COLO829 (cell line): ENCODE measurements at regions not wholly inside any gene's neighbourhood (a gene's known extent, or its start where the extent isn't known, plus 50 kb on each side); places are given as distances from the start of the nearest gene placed in this dataset.
A peak's percentile ranks its signal among the peaks of the same experiment; 100 is the strongest.
"Not testable (repeated sequence)": the region's sequence is repeated elsewhere in the genome, so short reads cannot be mapped to it uniquely, and the experiment has no call there.

Experiments used
- DNase-seq: peaks from one replicate; pipeline ENCODE4 v3.0.0; 2012; ENCODE audit warnings: low spot score

DNA sequence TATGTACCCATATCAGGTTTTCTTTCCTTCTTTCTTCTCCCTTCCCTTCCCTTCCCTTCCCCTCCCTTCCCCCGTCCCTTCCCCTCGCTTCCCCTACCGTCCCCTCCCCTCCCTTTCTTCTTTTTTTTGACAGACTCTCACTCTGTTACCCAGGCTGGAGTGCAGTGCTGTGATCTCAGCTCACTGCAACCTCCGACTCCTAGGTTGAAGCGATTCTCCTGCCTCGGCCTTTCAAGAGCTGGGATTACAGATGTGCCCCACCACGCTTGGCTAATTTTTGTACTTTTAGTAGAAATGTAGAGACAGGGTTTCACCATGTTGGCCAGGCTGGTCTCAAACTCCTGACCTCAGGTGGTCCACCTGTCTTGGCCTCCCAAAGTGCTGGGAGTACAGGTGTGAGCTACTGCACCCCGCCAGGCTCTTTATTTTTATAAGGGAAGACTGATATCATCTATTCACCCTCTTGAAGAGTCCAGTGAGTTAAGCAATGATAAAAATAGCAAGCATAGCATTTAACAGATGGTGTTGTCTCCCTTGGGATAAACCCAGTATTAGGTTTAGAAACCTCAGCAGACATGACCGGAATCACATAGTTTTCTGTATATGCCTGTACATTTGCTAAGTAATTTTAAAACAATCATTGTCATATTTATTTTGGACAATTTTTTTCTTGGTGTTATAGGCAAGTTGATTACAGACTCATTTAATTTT lies 888.4 kb downstream of the TRIB2 start:
- no peak for DNase-seq

GRCh38 chr2:13607139-13607538 lies 890.4 kb downstream of the TRIB2 start:
- no peak for DNase-seq

DNA sequence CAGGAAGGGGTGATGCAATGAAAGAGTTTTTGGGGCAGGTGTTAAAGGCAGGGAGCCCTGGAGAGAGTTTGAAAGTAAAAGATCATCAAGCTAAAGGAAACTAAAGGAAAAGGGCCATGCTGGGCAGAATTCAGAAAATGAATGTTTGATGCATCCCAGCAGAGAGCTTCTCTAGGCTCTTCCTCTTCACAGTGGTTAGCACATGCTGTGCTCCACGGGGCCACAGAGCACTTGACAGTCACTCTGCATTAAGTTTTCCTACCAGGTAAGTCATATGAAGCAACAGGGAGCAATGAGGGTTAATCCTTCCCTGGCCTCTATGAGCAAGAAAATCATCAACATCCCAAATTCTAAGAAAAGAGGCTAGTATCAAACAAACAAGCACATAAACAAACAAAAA lies 895.2 kb downstream of the TRIB2 start:
- no peak for DNase-seq

- no peak for DNase-seq
These were observed 899.3 kb downstream of the TRIB2 start for GRCh38 chr2:13616059-13616458.

DNA sequence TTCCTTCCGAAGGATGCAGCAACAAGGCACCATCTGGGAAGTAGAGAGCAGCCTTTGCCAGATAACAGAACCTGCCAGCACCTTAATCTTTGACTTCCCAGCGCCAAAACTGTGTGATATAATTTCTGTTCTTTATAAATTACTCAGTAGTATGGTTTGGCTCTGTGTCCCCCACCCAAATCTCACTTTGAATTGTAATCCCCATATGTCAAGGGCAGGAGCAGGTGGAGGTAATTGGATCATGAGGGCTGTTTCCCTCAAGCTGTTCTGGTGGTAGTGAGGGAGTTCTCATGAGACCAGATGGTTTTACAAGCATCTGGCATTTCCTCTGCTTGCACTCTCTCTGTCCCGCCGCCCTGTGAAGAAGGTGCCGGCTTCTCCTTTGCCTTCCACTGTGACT lies 899.9 kb downstream of the TRIB2 start:
- DNase-seq = no peak

DNA sequence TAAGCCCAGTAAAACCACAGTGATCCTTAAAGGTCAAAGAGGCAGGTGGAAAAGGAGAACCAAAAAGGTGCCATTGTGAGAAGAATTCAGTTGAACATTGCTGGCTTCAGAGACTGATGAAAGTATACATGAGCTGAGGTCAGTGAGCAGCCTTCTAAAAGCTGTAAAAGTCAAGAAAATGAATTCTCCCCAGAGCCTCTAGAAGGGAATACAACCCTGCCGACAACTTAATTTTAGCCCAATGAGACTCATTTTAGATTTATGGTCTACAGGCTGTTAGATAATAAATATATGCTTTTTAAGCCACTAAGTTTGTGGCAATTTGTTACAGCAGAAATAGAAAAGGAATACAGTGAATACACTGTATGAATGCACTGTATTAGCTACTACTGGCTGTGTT lies 911.4 kb downstream of the TRIB2 start:
- DNase-seq = no peak

DNA sequence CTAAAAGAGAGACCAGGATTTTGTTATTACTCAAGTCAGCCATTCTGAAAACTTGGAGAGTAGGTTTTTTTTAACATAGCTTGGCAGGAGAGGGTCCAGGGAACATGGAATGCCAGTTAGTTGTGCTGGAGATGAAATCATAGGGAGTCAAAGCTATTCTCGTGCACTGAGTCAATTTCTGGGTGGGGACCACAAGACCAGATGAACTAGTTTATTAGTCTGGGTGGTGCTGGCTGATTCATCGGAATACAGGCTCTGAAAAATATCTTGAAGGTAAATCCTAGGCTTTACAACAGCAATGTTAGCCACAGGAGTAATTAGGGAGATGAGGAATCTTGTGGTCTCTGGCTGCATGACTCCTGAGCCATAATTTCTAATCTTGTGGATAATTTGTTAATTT lies 921.4 kb downstream of the TRIB2 start:
- DNase-seq = no peak

GRCh38 chr2:13649918-13650317 lies 933.2 kb downstream of the TRIB2 start:
- no peak for DNase-seq

DNA sequence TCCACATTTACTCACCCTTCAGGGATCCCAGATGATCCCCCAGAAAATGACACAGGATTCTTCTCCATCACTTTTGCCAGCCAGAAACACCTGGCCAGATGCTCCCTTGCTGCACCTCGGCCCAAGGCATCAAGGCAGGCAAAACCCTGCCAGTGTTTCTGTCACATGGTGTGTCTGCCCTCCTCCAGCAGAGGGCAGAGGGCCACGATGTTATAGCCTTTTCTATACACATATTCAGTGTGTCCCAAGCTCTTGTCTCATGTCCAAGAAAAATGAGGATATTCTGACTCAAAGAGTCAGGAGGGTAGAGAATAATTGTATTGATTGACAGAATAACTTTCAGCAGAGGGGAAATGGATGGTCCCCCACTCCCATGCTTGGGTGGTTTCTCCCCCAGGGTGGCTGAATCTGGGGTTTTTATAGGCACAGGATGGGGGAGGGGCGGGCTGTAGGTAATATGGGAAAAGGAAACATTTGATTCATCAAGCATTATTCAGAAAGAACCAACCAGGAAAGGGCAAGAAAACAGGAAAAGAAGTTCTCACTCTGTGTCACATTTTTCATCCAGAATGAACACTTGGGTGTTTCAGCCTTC lies 933.9 kb downstream of the TRIB2 start:
- no peak for DNase-seq

- no peak for DNase-seq
These were observed 935.0 kb downstream of the TRIB2 start for GRCh38 chr2:13651684-13652131.

DNA sequence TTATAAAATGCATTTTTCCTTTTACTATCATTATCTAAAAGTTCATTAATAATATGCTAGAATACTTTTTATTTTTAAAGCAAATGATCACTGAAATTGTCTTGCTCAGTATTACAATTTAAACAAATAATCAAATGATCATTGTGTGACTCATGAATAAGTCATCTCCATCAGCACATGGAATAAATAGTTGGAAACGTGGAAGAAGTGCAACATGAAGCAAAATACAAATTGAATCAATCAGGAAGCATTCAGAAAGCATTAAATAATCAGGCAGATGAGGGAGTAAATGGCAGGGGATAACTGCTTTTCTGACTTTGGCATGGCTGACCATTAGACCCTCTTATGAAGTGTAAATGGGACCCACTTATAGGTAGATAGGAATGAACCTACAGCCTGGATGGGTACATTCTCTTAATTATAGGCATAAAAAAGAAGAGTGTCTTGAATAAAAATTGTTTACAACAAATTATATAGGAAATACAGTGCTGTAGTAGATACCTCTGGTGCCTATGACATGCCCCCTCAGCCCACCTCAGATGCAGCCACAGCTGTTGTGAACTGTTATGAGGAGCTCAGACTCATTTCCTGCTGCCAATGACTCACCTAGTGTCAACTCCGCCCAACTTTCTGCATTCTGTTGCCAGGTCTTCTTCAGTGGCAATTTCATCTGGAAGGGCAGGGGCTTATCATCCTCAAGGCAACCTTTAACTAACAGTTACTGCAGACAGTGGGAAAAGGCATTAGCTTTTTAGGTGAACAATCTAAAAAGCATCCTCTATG lies 936.0 kb downstream of the TRIB2 start:
- DNase-seq = peak; percentile 8

DNA sequence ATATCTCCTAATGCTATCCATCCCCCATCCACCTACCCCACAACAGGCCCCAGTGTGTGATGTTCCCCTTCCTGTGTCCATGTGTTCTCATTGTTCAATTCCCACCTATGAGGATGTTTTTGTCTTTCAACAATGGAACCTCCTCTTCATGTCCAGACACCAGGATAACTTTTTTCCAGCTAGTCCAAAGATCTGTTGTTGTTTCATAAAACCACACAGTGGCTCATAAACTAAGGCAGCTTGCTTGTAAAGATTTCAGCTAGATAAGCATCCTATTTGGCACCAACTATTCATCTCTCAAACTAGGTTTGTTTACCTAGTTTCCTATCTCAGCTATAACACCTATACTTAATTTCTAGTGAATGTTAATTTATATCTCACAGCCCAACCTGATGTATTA lies 937.7 kb downstream of the TRIB2 start:
- DNase-seq = no peak

GRCh38 chr2:13660231-13660630 lies 943.5 kb downstream of the TRIB2 start:
- DNase-seq = no peak

GRCh38 chr2:13662055-13662454 lies 945.3 kb downstream of the TRIB2 start:
- DNase-seq = no peak

DNA sequence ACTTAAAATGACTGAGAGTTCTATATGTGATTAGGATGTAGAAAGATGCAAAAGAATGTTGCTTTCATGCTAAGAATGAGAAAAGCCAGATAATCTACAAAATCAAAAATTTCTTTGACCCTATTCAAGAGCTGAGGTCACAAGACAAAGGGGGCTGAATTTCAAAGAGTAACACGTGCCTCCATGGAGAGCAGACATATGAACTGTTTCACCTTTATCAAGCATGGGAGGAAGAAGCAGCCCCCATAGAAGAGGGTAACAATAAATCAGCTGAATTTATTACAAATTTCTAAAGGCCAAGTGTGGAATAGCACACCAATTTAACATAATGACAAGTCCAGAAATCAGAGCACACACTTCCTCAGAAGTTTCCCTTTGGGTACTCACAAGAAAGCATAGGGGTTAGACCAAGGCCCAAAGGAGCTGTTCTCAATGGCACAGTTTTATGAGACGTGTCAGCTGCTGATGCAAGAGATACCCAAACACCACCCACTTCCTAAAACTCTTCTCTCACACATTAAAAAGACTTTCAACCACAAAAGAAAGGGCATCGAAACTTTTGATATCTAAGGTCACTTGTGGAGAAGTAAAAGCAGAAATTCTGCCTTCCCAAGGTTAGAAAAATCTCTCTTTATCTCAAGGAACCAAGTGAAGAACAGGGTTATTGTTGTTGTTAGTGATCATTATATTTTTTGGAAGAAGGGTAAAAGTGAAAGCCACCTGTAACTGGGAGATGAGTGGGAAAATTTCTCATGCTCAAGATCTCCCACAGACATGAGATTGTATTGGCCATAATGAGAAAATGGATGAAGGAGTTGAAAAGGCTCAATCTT lies 950.1 kb downstream of the TRIB2 start:
- no peak for DNase-seq

GRCh38 chr2:13667415-13667757 lies 950.6 kb downstream of the TRIB2 start:
- no peak for DNase-seq

DNA sequence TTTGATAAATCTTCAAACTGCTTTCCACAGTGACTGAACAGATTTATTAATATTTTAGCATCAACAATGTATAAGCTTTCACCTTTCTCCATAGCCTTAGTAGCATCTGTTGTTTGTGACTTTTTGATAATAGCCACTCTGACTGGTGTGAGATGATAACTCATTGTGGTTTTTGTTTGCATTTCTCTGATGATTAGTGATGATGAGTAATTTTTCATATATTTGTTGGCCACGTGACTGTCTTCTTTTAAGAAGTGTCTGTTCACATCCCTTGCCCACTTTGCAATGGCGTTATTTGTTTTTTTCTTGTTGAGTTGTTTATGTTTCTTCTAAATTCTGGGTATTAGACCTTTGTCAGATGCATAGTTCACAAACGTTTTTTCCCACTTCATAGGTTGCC lies 952.9 kb downstream of the TRIB2 start:
- DNase-seq = no peak

- DNase-seq = not testable (repeated sequence)
These were observed 957.1 kb downstream of the TRIB2 start for GRCh38 chr2:13673821-13674220.

DNA sequence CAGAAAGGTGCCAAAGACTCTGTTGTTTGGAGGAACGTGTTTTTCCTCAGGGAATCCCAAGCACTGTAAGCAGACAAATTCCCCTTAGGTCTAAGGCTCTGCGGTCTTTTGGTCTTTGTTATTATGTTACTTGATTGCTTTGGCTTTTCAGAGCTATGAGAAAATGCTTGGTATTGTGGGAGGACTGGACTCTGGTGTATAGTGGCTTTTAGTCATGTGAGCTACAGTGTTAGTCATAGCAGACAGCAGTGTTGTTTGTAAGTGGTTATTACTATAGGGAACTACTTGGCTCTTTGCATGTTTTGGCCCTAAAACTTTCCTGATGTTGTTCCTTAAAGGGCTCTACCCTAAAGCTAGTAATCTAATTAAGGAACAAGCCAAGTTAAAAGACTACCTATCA lies 956.2 kb upstream of the LRATD1 start:
- DNase-seq = peak; percentile 17

DNA sequence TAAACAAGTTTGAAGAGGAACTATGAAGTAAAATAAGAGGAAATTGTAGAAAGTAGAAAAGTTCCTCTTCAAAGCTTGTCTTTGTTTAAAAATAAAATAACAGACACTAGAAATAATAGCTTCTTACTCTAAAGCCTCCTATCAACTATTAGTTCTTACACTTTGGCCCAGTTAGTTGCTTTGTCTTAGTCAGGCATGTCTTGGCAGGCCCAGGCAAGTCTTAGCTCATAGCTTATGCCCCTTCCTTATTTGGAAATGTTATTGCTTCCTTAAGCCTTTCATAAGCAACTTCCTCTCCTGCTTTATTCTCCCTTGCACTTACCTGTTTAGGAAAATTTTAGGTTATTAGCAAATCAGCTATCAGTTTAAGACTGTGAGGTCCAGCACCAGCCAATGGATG lies 950.6 kb upstream of the LRATD1 start:
- no peak for DNase-seq

DNA sequence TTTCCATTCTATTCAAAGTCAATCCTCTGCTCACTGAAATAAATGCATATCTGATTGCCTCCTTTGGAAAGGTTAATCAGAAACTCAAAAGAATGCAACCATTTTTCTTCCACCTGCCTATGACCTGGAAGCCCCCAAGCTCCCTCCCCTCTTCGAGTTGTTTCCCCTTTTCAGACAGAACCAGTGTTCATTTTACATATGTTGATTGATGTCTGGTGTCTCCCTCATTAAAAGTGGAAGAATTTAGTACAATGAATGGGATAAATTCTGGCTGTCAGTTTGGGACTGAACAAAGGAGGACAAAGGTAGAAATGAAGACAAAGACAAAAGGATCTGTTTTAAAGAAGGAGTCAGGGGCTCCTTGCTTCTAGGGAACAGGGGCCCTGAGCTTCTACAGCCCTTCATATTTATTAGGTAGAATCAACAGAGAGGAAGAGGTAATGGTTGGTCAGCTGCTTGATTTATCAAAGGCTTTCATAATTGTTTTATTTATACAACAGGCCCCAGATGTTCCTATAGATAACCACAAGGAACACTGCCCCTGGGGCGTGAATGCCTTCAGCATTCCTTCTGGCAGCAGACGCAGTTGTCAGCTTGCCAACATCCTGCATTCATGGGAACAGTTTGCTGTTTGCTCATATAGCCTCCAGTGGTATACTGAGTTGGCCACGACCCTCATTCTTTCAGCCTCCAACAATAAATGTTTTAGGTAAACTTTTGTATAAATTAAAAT lies 949.8 kb upstream of the LRATD1 start:
- no peak for DNase-seq

- no peak for DNase-seq
These were observed 946.3 kb upstream of the LRATD1 start for GRCh38 chr2:13686262-13686661.
